ENCODE measurements at regions not wholly inside any gene's neighbourhood (a gene's known extent, or its start where the extent isn't known, plus 50 kb on each side); places are given as distances from the start of the nearest gene placed in this dataset.

- TF ChIP-seq HDAC2 (IDR thresholded peaks at IDR 0.05; ENCODE audit: borderline replicate concordance in 1 of 2, low read depth in 2 of 2, low read length in 2 of 2), result no peak
- TF ChIP-seq GABPA (IDR thresholded peaks at IDR 0.05; ENCODE audit: borderline replicate concordance, insufficient read depth, low read length), result no peak
- no peak for TF ChIP-seq CEBPB (IDR thresholded peaks at IDR 0.05; ENCODE audit: low read depth, low read length)
- no peak for TF ChIP-seq CTBP2 (IDR thresholded peaks at IDR 0.05; ENCODE audit: borderline replicate concordance, insufficient read depth, insufficient read length, low read length)
- no peak for TF ChIP-seq POLR2A (IDR thresholded peaks at IDR 0.05; ENCODE audit: control extremely low read depth in 1 of 2, low read depth in 2 of 2, low read length in 2 of 2)
These were observed 146.1 kb upstream of the FAM20C start (continued) for GRCh38 chr7:46123-46829.

Data from H1 (cell line).